ENCODE measurements at regions not wholly inside any gene's neighbourhood (a gene's known extent, or its start where the extent isn't known, plus 50 kb on each side); places are given as distances from the start of the nearest gene placed in this dataset.

GRCh38 chr6:165895421-165896165 is 232.6 kb upstream of the PDE10A start:
- TF ChIP-seq, protein P1, sequence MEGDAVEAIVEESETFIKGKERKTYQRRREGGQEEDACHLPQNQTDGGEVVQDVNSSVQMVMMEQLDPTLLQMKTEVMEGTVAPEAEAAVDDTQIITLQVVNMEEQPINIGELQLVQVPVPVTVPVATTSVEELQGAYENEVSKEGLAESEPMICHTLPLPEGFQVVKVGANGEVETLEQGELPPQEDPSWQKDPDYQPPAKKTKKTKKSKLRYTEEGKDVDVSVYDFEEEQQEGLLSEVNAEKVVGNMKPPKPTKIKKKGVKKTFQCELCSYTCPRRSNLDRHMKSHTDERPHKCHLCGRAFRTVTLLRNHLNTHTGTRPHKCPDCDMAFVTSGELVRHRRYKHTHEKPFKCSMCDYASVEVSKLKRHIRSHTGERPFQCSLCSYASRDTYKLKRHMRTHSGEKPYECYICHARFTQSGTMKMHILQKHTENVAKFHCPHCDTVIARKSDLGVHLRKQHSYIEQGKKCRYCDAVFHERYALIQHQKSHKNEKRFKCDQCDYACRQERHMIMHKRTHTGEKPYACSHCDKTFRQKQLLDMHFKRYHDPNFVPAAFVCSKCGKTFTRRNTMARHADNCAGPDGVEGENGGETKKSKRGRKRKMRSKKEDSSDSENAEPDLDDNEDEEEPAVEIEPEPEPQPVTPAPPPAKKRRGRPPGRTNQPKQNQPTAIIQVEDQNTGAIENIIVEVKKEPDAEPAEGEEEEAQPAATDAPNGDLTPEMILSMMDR (IDR thresholded peaks at IDR 0.05) = no peak
- TF ChIP-seq SMAD3 (CRISPR knock-in tag; IDR thresholded peaks at IDR 0.05; ENCODE audit: borderline replicate concordance) (no peak), ATF2 (CRISPR knock-in tag; IDR thresholded peaks at IDR 0.05; ENCODE audit: borderline replicate concordance, low read depth) (no peak), JUN (CRISPR knock-in tag; IDR thresholded peaks at IDR 0.05) (no peak), ESRRA (CRISPR knock-in tag; IDR thresholded peaks at IDR 0.05; ENCODE audit: borderline replicate concordance) (no peak), ZNF138 (CRISPR knock-in tag; conservative IDR thresholded peaks at IDR 0.05) (no peak)
